GM19328 (cell line): ENCODE measurements at regions not wholly inside any gene's neighbourhood (a gene's known extent, or its start where the extent isn't known, plus 50 kb on each side); places are given as distances from the start of the nearest gene placed in this dataset.
A peak's percentile ranks its signal among the peaks of the same experiment; 100 is the strongest.

ENCODE experiments used
- ATAC-seq: cut with Tn5 transposase; IDR thresholded peaks from one replicate; pipeline ENCODE4 v1.9.1; 2021; ENCODE audit warnings: mild to moderate bottlenecking, moderate library complexity; ENCODE audit not compliant: unreplicated experiment

DNA sequence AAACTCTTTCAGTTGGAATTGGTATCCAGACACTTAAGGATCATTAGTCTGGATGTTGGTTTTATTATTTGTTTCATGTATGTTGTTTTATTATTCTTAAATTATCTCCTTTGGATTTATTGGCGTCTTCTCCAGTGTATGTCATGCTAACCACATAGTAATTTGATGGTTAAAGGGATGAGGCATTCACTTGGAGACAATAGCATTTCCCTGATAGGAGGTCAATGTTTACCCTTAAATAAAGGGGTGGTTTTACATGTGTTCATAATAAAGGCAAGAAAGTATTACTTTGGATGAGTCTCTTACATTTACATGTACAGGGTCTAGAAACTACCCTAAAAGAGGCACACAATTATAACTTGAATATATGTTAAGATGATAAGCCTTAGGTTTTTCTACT is 51.2 kb upstream of the RNF144B start:
- ATAC-seq: no peak

- ATAC-seq: no peak
Measured at GRCh38 chr6:18334251-18334650, 52.9 kb upstream of the RNF144B start.

DNA sequence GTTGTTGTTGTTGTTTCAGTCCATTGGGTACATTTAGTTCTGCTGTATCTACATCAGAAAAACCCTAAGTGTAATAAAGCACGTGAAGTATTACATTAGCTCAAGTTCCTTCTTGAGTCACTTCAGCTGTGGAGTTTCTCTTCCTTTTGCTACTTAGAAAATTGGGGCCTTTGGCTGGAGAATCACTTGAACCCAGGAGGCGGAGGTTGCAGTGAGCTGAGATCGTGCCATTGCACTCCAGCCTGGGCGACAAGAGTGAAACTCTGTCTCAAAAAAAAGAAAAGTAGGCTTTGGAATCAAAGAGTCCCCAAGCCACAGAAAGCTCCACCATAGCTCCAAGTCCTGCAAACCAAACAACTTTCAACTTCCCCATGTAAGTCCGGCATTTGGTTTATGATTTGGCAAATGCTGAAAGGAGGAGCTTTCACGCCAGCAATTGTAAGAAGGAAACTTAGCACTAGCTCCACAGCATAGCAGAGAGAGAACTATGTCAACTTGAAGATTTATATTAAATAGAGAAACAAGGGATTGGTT is 56.5 kb upstream of the RNF144B start:
- no peak for ATAC-seq

DNA sequence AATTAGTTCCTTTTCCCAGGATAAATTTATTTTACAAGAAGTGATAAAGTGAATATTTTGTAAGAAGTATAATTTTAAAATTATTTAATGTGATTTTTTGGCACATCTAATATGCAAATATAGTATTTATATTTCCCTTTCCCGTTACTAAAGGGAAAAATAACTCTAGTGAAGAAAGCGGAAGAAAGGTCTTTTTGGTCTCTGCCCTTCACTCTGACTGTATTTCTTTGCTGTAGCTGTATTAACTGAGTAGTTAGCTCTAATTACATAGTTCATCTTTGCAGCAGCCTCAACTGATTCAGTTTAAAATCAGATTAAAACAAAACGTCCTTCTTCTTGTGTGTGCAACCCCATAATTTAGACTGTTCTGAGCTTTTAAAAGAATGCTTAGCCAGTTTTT is 57.4 kb upstream of the RNF144B start:
- no peak for ATAC-seq

DNA sequence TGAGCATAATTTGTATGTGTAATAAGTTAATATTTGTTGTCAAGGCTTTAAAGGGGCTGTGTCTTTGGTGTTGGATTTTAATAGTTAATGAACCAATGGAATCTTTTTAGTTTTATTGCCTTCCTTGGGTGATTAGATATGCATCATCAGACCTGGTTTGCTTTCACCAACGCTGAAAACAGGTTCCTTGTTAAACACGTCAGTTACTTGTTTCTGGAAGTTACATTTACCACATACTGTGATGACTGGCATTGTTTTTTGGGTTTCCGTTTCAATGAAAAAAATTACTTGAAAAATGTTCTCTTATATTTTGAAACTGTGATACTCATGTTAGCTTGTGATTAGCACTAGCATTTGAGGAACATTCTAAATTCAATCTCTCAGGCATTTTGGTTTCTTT is 58.6 kb upstream of the RNF144B start:
- ATAC-seq: no peak

DNA sequence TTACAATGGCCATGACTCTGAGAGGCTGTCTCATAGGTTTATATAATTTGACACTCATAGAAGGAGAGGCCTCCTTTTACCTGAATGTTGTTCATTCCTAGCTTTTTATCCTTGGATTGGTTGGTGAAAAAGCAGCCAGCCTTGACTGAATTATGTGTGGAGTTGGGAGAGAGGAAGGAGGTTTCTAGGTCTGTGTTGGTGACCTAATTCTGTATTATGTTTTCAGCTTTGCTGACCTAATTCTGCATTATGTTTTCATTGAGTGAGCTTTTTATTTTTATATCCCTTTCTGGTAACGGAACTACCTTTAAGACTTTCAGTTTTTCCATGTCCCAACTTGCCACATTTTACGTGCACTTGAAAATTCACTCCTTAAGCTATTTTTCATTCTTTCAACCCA is 59.1 kb upstream of the RNF144B start:
- ATAC-seq: no peak

GRCh38 chr6:18327626-18328025 is 59.5 kb upstream of the RNF144B start:
- no peak for ATAC-seq

- no peak for ATAC-seq
Measured at GRCh38 chr6:18326980-18327379, 60.2 kb upstream of the RNF144B start.

DNA sequence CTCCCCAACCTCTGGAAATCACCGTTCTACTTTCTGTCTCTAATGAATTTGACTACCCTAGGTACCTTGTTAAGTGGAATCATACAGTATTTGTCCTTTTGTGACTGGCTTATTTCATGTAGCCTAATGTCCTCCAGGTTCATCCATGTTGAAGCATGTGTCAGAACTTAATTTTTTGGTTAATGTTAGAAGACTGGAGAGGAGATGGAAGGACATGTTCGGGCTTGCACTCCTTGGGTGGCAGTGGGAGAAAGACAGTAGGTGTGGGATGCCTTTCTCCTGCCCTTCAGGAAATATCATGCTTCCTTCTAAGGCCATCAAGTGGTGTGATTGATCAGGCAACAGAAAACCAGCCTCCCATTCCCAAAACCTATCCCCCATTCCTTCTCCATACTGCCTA is 61.1 kb upstream of the RNF144B start:
- no peak for ATAC-seq

DNA sequence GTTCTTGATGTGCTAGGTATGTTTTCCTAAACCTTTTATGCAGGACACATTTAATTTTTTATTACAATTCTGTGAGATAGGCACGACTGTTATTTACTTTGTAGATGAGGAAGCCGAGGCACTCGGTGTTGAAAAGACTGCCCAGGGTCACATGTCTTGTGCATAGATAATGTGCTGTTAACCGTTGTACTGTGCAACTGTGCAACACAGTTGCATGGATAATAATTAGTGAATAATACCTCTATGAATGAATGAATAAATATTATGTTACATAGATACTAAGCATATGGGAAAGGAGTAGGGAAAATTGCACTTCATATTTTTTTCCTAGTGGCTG is 60.3 kb upstream of the DEK start:
- no peak for ATAC-seq

GRCh38 chr6:18323935-18324705 is 59.8 kb upstream of the DEK start:
- ATAC-seq: peak; percentile 62

DNA sequence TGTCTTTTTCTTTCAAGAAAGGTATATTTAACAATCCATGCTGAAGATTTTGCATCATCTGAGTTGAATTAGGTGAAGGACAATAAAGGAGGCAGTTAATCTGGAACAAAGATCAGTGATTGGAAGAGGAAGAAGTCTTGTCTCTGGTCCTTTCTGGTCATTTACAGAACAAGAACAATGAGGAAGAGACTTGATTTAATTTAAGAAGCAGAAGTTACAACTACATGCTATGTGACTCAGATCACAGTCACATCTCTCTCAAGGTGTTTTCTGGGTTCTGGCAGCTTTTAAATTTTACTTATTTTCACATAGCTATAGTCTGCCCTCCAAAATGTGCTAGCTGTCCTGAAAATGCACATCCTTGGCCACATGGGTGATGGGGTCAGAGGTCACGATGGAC is 53.5 kb upstream of the DEK start:
- ATAC-seq: no peak

DNA sequence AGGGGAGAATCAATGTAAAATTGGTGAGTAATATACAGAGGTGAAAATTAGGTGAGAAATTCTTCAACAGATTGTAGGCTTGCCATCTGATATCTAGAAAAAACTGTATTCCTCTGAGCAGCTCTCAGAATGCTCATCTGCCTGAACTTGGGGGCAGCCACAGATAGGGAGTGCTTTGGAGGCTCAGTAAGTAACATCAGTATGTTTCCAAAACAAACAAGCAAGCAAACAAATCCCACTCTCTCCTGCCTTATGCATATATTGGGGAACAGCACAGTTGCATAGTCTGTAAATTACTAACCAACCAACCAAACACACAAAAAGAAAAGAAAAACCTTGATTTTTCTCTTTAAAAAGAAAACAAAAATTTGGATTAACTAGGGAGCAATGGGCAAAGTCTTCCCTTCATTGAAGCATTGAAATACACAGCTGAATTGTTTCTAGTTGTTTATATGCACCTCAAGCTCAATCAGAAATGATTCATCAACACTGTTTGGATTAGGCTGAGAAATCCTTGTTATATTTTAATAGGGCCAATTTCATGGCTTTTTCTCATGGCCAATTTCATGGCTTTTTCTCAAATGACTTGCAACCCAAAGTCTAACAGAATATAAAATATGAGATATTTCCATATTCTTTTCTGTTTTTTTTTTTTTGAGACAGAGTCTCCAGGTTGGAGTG is 50.1 kb upstream of the DEK start:
- ATAC-seq: no peak
